ENCODE measurements at regions not wholly inside any gene's neighbourhood (a gene's known extent, or its start where the extent isn't known, plus 50 kb on each side); places are given as distances from the start of the nearest gene placed in this dataset.
"Not testable (repeated sequence)": the region's sequence is repeated elsewhere in the genome, so short reads cannot be mapped to it uniquely, and the experiment has no call there.

DNA sequence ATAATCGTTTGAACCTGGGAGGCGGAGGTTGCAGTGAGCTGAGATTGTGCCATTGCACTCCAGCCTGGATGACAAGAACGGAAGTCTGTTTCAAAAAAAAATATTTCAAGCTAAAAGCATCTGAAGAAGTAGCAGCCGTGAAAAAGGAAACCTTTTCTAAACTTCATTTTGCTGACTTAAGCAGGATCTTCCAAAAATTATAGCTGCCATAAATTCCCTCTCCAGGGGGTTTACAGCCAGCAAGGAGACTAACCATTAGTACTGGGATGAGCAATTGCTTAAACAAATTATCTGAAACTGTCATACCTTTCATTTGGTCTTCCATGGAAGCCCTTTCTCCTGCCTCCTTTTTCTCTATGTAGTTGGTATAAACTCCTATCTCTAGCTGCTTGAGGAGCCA, 69.9 kb upstream of the TSC22D1 start:
- no peaks in the 10 kb centered on the region for H3K36me3 Mint-ChIP-seq (ENCODE audit: unreplicated experiment)
- no peak overlapping the region for H3K4me3 Mint-ChIP-seq (ENCODE audit: unreplicated experiment)
- H3K27ac Mint-ChIP-seq (ENCODE audit: unreplicated experiment) = no peak overlapping the region
- DNase-seq (ENCODE audit: extremely low spot score, unreplicated experiment) = no peak
- H3K4me1 Mint-ChIP-seq (ENCODE audit: unreplicated experiment) = no peaks in the 10 kb centered on the region
- H3K27me3 Mint-ChIP-seq (ENCODE audit: unreplicated experiment) = no peaks in the 10 kb centered on the region
- no peaks in the 10 kb centered on the region for H3K9me3 Mint-ChIP-seq (ENCODE audit: unreplicated experiment)
- TF ChIP-seq, protein P1, sequence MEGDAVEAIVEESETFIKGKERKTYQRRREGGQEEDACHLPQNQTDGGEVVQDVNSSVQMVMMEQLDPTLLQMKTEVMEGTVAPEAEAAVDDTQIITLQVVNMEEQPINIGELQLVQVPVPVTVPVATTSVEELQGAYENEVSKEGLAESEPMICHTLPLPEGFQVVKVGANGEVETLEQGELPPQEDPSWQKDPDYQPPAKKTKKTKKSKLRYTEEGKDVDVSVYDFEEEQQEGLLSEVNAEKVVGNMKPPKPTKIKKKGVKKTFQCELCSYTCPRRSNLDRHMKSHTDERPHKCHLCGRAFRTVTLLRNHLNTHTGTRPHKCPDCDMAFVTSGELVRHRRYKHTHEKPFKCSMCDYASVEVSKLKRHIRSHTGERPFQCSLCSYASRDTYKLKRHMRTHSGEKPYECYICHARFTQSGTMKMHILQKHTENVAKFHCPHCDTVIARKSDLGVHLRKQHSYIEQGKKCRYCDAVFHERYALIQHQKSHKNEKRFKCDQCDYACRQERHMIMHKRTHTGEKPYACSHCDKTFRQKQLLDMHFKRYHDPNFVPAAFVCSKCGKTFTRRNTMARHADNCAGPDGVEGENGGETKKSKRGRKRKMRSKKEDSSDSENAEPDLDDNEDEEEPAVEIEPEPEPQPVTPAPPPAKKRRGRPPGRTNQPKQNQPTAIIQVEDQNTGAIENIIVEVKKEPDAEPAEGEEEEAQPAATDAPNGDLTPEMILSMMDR (IDR thresholded peaks at IDR 0.05) = no peak

DNA sequence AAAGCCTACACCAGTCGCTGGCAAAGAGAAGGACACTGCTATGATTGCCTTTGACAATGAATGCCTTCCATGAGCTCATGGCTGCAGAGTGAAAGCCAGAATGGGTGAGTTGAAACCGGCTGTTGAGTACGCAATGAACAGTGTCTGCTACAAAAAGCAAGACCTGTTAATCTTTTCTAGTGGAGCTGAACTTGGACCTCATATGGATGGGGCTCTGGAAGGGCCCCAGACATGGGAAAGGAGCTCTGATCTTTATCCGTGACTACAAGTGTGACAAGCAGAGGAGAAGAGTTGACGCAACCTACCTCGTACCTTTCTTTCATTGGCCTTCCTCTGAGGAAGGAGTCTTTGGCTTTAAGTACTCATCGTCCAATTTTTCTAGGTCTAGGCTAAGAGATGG, 67.1 kb upstream of the TSC22D1 start:
- Mint-ChIP-seq H3K4me1 (ENCODE audit: unreplicated experiment) (no peaks in the 10 kb centered on the region), H3K4me3 (ENCODE audit: unreplicated experiment) (no peak overlapping the region), H3K27ac (ENCODE audit: unreplicated experiment) (no peak overlapping the region), H3K36me3 (ENCODE audit: unreplicated experiment) (no peaks in the 10 kb centered on the region), H3K27me3 (ENCODE audit: unreplicated experiment) (no peaks in the 10 kb centered on the region), H3K9me3 (ENCODE audit: unreplicated experiment) (no peaks in the 10 kb centered on the region)
- TF ChIP-seq, protein P1 (IDR thresholded peaks at IDR 0.05) = no peak
- DNase-seq (ENCODE audit: extremely low spot score, unreplicated experiment) = no peak

DNA sequence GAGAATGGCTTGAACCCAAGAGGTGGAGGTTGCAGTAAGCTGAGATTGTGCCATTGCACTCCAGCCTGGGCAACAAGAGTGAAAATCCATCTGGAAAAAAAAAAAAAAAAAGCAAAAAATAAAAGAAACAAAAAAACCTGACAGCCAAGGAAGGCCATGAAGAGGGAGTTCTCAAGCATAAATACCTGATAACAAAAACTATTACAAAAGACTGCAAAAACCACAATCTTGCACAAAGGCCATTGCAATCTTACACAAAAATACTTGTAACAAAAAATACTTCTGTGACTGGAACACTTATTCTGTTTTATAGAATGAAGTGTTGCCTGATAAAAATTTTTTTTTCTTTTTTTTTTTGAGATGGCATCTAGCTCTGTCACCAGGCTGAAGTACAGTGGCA, 61.5 kb upstream of the TSC22D1 start:
- Mint-ChIP-seq H3K36me3 (ENCODE audit: unreplicated experiment) (no peaks in the 10 kb centered on the region), H3K4me3 (ENCODE audit: unreplicated experiment) (no peak overlapping the region), H3K27me3 (ENCODE audit: unreplicated experiment) (no peaks in the 10 kb centered on the region), H3K9me3 (ENCODE audit: unreplicated experiment) (no peaks in the 10 kb centered on the region), H3K27ac (ENCODE audit: unreplicated experiment) (no peak overlapping the region), H3K4me1 (ENCODE audit: unreplicated experiment) (no peaks in the 10 kb centered on the region)
- TF ChIP-seq, protein P1 (IDR thresholded peaks at IDR 0.05) = no peak
- DNase-seq (ENCODE audit: extremely low spot score, unreplicated experiment) = no peak

DNA sequence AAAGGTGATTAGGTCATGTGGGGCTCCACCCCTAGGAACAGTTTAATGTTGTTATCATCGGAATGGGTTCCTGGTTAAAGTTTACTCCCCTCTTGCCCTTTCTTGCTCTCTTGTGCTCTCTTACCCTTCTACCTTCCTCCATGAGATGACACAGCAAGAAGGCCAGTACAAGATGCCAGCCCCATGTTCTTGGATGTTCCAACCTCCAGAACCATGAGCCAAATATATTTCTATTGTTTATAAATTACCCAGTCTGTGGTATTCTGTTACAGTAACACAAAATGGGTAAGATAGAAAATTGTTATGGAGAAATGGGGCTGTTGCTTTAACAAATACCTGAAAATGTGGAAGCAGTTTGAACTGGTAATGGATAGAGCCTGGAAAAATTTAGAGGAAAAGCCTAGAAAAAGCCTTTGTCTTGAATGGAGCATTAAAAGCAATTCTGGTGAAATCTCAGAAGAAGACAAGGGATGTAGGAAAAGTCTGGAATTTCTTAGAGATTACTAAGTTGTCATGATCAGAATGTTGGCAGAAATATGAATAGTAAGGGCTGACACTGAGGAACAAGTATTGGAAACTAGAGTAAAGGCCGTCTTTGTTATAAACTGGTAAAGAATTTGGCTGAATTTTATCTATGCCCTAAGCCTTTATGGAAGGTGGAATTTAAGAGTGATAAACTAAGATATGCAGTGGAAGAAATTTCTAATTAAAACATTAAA, 53.5 kb upstream of the TSC22D1 start:
- Mint-ChIP-seq H3K9me3 (ENCODE audit: unreplicated experiment) (no peaks in the 10 kb centered on the region), H3K4me1 (ENCODE audit: unreplicated experiment) (peaks cover 8% of the 10 kb centered on the region), H3K36me3 (ENCODE audit: unreplicated experiment) (no peaks in the 10 kb centered on the region), H3K27me3 (ENCODE audit: unreplicated experiment) (no peaks in the 10 kb centered on the region), H3K4me3 (ENCODE audit: unreplicated experiment) (no peak overlapping the region), H3K27ac (ENCODE audit: unreplicated experiment) (no peak overlapping the region)
- TF ChIP-seq, protein P1 (IDR thresholded peaks at IDR 0.05) = no peak
- no peak for DNase-seq (ENCODE audit: extremely low spot score, unreplicated experiment)

DNA sequence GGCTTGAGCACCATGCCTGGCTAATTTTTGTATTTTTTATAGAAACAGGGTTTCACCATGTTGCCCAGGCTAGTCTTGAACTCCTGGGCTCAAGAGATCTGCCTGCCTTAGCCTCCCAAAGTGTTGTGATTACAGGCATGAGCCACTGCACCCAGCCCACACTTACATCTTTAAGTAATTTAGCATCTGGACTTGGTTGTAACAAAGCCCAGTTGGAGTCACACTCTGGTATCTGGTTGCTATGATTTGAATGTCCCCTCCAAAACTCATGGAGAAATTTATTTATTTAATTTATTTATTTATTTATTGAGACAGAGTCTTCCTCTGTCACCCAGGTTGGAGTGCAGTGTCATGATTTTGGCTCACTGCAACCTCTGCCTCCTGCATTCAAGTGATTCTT, 52.7 kb upstream of the TSC22D1 start:
- H3K4me1 Mint-ChIP-seq (ENCODE audit: unreplicated experiment); H3K36me3 Mint-ChIP-seq (ENCODE audit: unreplicated experiment); H3K27me3 Mint-ChIP-seq (ENCODE audit: unreplicated experiment); H3K4me3 Mint-ChIP-seq (ENCODE audit: unreplicated experiment); H3K27ac Mint-ChIP-seq (ENCODE audit: unreplicated experiment); DNase-seq (ENCODE audit: extremely low spot score, unreplicated experiment); H3K9me3 Mint-ChIP-seq (ENCODE audit: unreplicated experiment): not testable (repeated sequence)

Data from osteocyte (in vitro differentiated cells).